Caki2 (cell line): ENCODE measurements at regions not wholly inside any gene's neighbourhood (a gene's known extent, or its start where the extent isn't known, plus 50 kb on each side); places are given as distances from the start of the nearest gene placed in this dataset.
"Not testable (repeated sequence)": the region's sequence is repeated elsewhere in the genome, so short reads cannot be mapped to it uniquely, and the experiment has no call there.

Source experiments
- DNase-seq: peaks from one replicate; pipeline ENCODE4 v3.0.0-alpha.2; 2015; ENCODE audit warnings: low read depth
- in situ Hi-C: cut with HindIII; loops from 2 replicates; pipeline ENCODE4 v1.10.0; 2016; ENCODE audit warnings: low sequenced_read_pairs, low pct_unique_long_range_greater_than_20kb, mixed read lengths

DNA sequence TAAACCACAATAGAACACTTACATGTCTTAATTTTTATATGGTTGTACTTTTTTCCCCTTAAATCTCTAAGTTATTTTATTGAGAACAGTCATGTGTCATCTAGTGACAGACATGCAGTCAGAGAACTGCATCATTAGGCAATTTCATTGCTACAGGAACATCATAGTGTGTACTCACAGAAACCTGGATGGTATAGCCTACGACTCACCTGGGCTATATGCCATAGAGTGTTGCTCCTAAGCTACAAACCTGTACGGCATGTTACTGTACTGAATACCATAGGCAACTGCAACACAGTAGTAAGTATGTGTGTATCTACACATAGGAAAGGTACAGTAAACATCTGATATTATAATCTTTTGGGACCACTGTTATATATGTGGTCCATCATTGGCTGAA, 557.6 kb downstream of the PRKD1 start:
- DNase-seq = no peak
- in situ Hi-C loops = no loop called here

DNA sequence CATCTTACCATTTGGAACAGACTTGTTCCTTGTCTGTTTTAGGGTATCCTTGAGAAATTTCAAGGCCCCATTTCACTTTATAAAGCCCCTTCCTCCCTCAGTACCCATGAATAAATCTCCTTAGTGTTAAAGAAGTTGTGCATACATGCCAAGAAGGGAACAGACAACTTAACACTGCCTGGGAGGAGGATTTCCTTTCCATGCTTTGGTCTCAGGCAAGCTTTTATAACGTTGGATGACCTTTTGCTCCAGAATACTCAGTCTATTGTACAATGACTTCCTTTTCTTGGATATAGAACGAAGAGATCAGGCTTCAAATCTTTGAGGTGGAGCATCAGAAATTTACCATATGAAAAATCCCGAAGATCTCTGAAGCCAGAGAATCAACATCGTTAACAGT, 551.4 kb downstream of the PRKD1 start:
- DNase-seq = no peak

DNA sequence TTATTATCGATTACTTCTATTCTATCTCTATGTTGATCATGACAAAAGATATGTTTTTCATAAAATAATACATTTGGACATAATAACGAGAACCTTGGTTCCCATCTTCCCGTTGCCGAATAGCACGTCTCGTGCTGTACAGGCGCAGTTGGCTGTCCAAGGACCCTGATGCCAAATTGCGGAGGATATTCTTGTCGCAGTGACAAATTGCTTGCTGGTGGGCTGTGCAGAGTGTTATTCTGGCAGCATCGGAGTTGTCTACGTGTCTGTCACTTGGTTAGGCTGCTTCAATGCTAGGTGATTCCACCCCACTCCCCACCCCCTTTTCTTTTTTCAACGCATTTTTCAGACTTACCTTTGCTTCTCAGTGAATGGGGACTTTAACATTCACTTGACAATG, 546.8 kb downstream of the PRKD1 start:
- DNase-seq = no peak
- in situ Hi-C loops = no loop called here

More for the DNA sequence above, 551.4 kb downstream of the PRKD1 start:
- in situ Hi-C loops = no loop called here

DNA sequence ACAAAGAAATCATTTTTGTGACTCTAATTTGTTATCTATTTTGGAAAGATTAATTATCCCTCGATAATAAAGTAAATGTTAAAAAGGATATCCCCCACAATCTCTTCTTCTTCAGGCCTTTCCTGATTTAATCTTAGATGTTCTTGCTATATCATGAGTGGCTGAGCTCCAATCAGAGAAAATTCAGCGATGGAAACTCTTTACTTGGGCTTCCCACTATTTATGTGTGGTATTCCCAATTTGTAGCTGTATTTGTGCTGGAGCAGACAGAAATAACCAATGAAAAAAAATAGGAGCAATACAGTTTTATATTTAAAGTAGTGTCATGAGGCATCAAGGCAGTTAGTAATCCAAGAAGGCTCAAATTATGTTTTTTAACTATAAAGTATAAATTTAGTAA, 539.1 kb downstream of the PRKD1 start:
- DNase-seq = no peak
- in situ Hi-C loops = no loop called here

DNA sequence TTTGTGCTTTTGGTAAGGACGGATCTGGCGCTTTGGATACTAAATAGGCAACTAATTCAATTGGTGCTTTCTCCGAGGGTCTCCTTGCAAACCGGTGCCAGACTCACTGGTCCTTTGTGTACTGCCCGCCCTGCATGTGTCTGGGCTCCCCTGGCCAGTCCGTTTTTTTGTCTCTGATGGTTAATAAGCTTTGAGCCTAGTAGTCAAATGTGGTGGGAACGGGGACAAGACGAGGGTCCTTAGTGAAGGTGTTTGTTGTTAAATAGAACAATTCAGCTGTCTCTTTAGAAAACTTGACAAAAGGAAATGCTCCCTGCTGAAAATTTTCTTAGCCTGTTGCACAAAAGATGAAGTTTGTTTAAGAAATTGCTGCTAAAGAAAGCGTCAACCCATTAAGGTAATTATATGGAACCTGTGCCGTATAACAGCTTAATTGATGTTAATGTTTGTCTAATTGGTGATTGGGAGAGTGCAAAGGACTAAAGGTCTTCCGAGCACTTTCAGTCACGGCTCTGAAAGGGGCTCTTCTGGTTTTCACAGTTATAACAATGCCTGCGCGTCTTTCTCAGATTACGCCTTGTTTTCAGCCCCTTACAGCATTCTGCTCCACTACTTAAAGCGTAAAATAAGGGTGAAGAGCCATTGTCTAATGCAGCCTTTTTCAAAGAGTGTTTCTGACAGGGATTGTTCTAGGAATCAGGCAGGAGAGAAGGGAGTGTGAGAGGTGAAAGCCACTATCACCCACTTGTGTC, 537.4 kb downstream of the PRKD1 start:
- DNase-seq = no peak
- in situ Hi-C loops = no loop called here

DNA sequence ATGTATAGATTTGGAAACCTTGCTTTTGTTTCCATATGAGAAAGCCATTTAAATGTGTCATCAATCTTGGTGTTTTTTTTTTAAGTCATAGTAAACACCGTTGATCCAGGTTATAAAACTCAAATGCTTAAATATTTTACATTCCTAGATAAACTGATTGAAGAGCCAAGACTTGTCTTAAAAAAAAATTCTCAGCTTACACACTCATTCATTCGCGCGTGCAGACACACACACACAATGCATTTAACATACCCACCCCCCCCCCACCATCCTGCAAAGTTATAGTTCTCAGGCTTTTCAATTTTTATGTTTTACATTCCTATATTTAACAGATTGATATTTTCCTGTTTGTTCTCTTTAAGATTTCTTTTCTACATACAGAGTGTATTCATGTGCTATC, 536.4 kb downstream of the PRKD1 start:
- in situ Hi-C loops = no loop called here
- DNase-seq = no peak

DNA sequence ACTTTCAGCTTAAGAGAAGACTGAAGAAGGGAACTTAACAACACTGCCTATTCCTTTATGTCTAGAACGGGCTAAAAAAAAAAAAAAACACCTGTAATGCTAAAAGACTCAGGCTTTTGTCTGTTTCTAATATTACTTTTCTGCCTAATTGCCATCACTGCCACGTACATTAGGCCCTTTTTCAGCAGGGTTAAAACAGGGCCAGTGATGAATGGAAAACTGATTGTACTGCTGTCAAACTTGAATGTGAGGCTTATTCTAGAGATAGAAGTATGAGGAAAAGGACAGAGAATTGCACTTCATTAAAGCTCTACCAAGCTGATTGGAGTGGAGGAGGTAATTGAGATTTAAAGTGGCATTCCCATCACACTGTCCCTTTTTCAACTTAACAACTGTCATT, 535.8 kb downstream of the PRKD1 start:
- DNase-seq = no peak
- in situ Hi-C loops = no loop called here

DNA sequence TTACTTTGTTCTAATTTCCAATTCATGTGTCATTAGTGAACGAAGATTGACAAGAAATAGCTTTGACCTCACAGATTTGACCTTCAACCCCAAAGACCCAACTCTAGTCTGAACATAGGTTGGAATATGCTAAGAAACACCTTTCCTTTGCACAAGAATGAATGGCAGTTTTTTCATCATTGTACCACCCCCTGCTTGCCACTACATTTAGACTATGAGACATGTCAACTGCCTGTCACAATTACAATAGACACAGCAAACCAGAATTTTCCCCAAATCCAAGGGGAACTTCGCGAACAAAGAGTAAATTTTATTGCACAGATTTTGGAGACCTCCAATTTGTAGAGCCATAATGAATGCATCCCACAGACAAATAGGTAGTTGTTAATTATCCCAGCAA, 535.4 kb downstream of the PRKD1 start:
- in situ Hi-C loops = no loop called here
- DNase-seq = no peak

DNA sequence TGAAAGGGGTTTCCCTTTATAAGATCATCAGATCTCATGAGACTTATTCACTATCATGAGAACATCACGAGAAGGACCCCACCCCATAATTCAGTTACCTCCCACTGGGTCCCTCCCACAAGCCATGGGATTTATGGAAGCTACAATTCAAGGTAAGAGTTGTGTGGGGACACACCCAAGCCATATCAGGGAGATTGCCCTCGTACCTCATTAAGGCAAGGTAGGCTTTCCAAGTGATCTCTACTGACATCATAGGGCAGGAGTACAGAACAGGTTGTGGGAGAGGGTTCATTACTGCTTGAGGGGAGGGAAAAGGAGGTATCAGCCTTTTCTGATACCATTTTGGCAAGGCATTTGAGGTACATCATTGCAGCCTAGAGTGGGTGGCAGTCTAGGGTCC, 524.6 kb downstream of the PRKD1 start:
- in situ Hi-C loops = no loop called here
- DNase-seq = no peak

DNA sequence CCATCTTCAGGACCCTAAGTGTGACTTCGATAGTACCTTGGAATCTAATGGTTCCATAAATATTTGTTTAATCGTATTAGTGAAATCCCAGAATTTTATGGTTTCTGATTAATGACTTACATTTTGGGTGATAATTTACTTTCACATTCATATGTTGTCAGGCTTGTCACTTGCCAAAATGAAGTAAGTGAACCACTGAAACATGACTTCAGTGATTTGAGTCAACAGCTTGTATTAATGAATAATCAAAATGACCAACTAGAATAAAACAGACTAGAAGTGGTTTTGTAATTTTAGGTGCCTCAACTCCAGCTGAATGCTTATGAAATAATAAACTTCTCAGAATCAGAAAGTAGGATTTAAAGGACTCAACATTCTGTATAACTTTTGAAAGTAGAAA, 517.1 kb downstream of the PRKD1 start:
- in situ Hi-C loops = no loop called here
- peak; percentile 2 for DNase-seq

DNA sequence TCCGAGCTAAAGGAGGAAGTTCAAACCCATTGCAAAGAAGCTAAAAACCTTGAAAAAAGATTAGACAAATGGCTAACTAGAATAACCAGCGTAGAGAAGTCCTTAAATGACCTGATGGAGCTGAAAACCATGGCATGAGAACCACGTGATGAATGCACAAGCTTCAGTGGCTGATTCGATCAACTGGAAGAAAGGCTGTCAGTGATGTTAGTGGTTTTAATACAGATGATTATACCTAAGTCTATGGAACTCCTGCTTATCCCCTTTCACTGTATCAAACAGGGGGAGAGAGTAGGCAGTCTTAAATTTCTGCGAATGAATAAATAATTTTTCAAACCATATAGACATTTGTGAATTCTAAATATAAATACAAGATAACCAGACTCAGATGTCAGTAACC, 512.7 kb downstream of the PRKD1 start:
- DNase-seq, in situ Hi-C loops: not testable (repeated sequence)

DNA sequence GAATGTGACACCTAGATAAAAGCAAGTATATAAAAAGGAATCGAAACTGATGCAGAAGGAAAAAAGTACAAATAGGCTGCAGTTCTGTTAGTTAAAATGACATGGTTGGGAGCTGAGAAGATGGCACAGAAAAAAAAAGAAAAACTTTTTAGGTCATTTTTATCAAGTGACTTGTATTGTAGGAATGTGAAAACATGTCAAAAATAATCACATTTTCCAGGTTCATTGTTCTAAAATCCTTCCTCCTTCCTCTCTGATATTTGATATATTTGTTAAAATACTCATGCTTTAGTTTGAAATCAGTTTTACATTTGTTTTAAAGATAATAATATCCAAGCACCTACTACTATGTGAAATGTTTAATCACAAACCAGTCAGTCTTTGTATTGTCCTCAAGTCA, 507.9 kb downstream of the PRKD1 start:
- DNase-seq = no peak
- in situ Hi-C loops = no loop called here

DNA sequence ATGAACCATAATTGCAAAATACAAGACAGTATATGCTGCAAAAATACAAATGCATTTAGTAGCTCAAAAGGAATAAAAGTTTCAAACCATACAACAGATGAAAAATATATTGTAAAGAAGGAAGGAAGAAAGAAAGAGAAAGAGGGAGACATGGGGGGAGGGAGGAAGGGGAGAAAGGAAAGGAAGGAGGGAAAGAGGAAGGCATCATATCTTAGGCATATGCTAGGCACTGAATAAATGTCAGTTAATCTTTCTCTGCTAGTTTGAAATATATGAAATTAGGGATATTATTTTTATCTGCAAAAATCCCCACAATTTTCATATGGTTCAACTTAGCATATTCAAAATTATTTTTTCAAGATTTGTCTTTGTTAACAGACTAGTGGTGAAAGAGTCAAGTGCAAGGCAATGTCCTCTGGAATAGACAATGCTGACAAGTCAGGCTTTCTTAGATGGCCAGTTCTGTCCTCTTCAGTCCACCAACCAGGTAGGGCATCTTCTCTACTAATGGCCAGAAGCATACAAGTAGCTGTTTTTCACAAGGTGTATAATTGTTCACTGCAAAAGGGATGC, 506.4 kb downstream of the PRKD1 start:
- no peak for DNase-seq
- in situ Hi-C loops = no loop called here

DNA sequence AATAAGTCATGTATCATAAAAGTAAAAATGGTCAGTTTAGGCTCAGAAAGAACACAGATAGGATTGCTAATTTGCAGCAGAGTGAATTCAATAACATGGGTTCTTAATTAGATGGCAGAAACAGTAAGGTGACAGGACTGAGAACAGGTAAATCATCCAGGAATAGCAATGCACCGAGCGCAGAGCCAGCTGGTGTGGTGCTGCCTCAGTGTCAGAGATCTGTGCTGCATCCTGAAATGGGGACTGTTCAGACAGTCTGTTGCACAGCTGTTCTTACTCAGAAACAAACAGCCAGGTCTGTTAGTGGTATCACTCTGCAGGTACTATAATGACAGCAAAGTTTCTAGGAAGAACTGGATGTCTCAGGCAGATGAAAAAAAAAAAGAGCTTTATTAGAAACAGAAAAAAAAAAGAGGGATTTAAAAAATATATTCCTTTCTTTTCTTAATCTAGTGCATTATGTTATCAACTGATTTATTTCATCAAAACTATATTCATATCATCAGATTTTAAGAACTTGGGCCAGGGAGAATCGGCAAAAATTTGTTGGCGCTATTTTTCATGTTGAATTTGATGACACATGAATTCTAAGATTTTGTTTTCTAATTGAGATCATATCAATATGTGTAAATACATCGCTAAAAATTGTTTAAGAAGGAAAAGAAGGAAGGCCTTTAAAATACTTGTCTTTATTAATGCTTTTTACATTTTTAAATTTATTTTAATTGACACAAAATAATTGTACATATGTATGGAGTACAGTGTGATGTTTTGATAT, 501.8 kb downstream of the PRKD1 start:
- in situ Hi-C loops = no loop called here
- no peak for DNase-seq

DNA sequence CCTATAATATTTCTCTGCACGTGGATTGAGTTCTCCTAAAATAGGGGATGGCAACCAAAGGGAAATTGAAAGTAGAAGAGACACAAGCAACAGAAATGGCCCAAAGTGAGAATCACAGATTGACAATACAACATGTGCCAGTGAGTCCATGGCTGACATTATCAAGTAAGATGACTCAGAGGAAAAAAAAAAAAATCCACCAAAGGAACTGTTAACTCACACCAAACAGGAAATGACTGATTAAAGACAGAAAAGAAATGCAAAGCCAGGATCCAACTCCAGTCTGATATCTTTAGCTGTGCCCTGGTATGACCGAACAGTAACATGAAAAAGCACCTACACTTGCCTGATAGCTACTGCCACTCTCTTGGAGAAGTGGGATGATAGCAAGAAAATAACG, 485.0 kb downstream of the PRKD1 start:
- in situ Hi-C loops = no loop called here
- peak; percentile 21 for DNase-seq

DNA sequence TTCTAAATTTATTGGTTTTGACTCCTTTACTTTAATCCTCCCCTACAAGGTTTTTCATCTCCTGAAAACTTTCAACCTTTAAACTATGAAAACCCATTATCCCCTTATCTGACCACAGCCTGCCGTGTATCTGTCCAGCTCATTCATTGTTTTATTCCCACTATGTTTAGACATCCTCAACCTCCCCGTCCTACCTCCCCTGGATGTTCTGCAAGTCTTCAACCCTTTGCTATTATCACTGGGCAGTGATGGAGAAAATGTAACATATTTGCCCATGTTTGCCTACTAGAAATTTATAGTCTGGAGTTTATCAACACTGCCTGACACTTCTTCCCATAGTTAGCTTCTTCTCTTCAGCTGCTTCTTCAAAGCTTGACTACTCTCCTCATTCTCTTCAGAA, 483.4 kb downstream of the PRKD1 start:
- in situ Hi-C loops = no loop called here
- no peak for DNase-seq

DNA sequence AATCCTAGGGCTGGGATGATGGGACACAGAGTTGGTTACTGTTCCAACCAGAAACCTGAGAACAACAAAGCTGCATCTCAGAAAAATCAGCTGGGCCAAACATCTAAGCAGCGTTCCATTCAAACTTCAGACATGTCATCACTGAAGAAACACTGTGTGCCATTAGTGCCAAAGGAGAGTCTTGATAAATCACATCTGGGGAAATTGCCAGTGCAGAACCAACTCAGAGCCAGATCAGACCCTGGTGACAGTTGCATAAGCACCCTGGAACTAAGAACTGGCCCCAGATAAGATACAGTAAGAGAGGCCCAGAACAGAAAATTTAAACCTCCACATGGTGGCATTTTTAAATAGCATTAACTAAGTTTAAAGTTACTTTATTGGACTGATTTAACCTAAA, 482.8 kb downstream of the PRKD1 start:
- DNase-seq = no peak
- in situ Hi-C loops = no loop called here

DNA sequence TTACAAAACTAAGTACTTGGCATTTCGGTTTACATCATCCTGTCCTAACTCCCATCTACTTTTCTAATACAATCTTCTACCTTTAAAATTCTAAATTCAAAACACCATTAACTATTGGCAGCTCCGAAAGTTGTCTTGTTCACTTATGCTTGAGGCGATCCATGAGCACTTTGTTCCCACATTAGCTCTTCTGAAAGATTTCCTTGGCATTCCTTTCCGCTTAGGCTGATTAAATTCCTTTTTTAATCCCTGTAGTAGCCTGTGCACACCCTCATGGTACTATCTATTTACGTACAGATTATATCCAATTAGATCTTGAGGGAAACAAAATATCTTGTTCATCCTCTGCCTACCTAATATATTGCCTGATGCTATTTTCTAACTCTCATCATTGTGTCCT, 480.7 kb downstream of the PRKD1 start:
- DNase-seq = no peak
- in situ Hi-C loops = no loop called here

DNA sequence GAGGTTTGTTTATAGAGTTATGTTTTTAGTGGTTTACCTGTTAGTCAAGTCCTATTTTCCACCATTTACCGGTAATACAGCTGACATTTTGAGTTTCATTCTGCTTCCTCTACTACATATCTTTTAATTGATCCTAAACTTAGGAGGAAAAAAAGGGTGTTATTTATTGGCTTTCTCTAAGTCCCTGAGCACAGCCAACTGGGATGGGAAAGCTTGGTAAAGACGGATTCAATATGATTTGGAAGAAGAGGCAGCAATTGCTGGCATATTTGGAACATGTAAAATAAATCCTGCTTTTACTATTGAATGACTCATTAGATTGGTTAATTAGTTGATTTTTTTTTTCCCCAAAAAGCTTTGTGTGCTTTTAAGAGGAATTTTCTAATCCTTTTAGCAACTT, 475.7 kb downstream of the PRKD1 start:
- in situ Hi-C loops = no loop called here
- DNase-seq = no peak

DNA sequence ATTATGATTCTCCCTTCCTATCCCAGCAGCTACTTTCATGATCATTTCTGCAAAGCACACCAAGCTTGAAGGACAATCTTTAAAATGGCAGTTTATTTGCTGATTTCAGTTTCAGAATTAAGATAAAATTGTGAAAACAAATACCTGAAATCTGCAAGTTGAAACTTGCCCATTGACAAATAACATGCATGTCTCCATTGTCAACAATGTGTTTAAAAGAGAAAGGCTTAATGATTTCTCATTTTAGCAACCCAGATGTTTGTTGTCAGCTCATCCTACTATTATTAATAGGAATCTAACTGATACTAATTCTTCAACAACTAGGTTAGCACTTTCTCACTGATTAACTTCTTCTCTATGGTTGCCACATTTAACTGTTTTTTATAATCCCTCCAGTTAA, 474.6 kb downstream of the PRKD1 start:
- in situ Hi-C loops = no loop called here

More for the DNA sequence above, 474.6 kb downstream of the PRKD1 start:
- DNase-seq = no peak
